Osteocyte (in vitro differentiated cells): ENCODE measurements at regions not wholly inside any gene's neighbourhood (a gene's known extent, or its start where the extent isn't known, plus 50 kb on each side); places are given as distances from the start of the nearest gene placed in this dataset.
"Not testable (repeated sequence)": the region's sequence is repeated elsewhere in the genome, so short reads cannot be mapped to it uniquely, and the experiment has no call there.

ENCODE experiments used
- DNase-seq: peaks from one replicate; pipeline ENCODE4 v3.0.0; 2021; ENCODE audit warnings: mixed read lengths; ENCODE audit not compliant: unreplicated experiment; ENCODE audit errors: extremely low spot score
- H3K27ac Mint-ChIP-seq: one replicate; pipeline ENCODE4 v1.8.0; 2021; ENCODE audit warnings: mild to moderate bottlenecking, mixed read lengths; ENCODE audit not compliant: unreplicated experiment
- H3K27me3 Mint-ChIP-seq: one replicate; pipeline ENCODE4 v1.8.0; 2021; ENCODE audit warnings: mixed read lengths; ENCODE audit not compliant: unreplicated experiment
- H3K36me3 Mint-ChIP-seq: one replicate; pipeline ENCODE4 v1.8.0; 2021; ENCODE audit warnings: mixed read lengths; ENCODE audit not compliant: unreplicated experiment
- H3K4me1 Mint-ChIP-seq: one replicate; pipeline ENCODE4 v1.8.0; 2021; ENCODE audit warnings: mixed read lengths; ENCODE audit not compliant: unreplicated experiment
- H3K4me3 Mint-ChIP-seq: one replicate; pipeline ENCODE4 v1.8.0; 2021; ENCODE audit warnings: mild to moderate bottlenecking, moderate library complexity, mixed read lengths; ENCODE audit not compliant: unreplicated experiment
- H3K9me3 Mint-ChIP-seq: one replicate; pipeline ENCODE4 v1.8.0; 2021; ENCODE audit warnings: mixed read lengths; ENCODE audit not compliant: unreplicated experiment
- TF ChIP-seq, protein P1 (sequence below): fragments of 200-600 bp; sonication (generic); IDR thresholded peaks from 2 replicates; pipeline ENCODE4 v1.5.0; 2021; ENCODE audit warnings: antibody characterized with exemption, mild to moderate bottlenecking, moderate library complexity

DNA sequence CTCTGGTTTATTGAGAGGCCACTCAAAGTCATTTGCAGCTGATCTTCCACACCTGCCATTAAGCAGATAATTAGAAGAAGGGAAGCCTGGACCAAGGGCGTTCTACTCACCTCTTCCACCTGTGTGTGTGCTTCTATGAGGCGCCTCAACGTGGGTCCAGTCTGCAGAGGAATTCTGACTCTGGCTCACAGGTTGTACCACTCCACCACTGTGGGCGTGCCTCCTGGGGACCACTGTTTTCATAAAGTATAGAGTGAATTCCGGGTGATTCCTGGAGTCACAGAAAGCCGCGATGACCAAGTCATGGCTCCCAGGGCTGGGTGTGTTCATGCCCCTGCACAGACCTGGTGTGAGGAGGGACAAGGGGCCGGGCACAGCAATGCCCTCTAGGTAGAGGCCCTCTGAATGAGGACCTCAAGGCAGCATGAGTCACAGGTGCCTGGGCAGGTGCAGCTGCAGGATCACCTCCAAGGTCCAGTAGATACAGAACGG, 408.3 kb upstream of the MGMT start:
- H3K27ac Mint-ChIP-seq = no peak overlapping the region
- H3K9me3 Mint-ChIP-seq = no peaks in the 10 kb centered on the region
- no peaks in the 10 kb centered on the region for H3K27me3 Mint-ChIP-seq
- no peaks in the 10 kb centered on the region for H3K36me3 Mint-ChIP-seq
- no peak overlapping the region for H3K4me3 Mint-ChIP-seq
- DNase-seq = peak; percentile 77
- TF ChIP-seq, protein P1, sequence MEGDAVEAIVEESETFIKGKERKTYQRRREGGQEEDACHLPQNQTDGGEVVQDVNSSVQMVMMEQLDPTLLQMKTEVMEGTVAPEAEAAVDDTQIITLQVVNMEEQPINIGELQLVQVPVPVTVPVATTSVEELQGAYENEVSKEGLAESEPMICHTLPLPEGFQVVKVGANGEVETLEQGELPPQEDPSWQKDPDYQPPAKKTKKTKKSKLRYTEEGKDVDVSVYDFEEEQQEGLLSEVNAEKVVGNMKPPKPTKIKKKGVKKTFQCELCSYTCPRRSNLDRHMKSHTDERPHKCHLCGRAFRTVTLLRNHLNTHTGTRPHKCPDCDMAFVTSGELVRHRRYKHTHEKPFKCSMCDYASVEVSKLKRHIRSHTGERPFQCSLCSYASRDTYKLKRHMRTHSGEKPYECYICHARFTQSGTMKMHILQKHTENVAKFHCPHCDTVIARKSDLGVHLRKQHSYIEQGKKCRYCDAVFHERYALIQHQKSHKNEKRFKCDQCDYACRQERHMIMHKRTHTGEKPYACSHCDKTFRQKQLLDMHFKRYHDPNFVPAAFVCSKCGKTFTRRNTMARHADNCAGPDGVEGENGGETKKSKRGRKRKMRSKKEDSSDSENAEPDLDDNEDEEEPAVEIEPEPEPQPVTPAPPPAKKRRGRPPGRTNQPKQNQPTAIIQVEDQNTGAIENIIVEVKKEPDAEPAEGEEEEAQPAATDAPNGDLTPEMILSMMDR = no peak
- H3K4me1 Mint-ChIP-seq = no peaks in the 10 kb centered on the region

- no peaks in the 10 kb centered on the region for H3K4me1 Mint-ChIP-seq
These were observed 407.1 kb upstream of the MGMT start for GRCh38 chr10:129059977-129060376.

GRCh38 chr10:129063212-129063611, 403.8 kb upstream of the MGMT start:
- peak; percentile 10 for DNase-seq
- Mint-ChIP-seq H3K36me3 (no peaks in the 10 kb centered on the region), H3K4me1 (no peaks in the 10 kb centered on the region), H3K9me3 (peaks cover 4% of the 10 kb centered on the region), H3K27ac (no peak overlapping the region), H3K27me3 (no peaks in the 10 kb centered on the region), H3K4me3 (no peak overlapping the region)
- TF ChIP-seq, protein P1 = no peak

More at GRCh38 chr10:129059977-129060376, 407.1 kb upstream of the MGMT start:
- no peaks in the 10 kb centered on the region for H3K9me3 Mint-ChIP-seq
- no peak overlapping the region for H3K27ac Mint-ChIP-seq
- H3K4me3 Mint-ChIP-seq = no peak overlapping the region
- peak; percentile 65 for DNase-seq
- TF ChIP-seq, protein P1 = no peak
- no peaks in the 10 kb centered on the region for H3K27me3 Mint-ChIP-seq
- H3K36me3 Mint-ChIP-seq = no peaks in the 10 kb centered on the region

DNA sequence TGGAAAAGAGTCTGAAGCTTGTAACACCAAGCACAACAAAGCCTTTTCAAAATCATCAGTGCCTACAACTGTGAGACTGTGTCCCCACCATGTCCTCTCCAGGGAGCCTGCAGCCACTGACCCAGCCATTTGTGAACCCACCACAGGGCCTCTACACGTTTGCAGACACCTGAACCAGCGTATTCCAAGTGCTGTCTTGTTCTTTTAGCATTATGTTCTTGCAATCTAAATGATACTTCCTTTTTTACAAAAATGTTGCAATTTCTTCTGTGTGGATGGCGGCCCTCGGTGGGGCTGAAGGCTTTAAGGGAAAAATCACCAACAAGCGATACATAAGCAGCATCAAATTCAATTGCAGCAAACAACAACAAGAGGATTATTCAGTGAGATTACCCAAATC, 403.2 kb upstream of the MGMT start:
- TF ChIP-seq, protein P1 = no peak
- H3K4me3 Mint-ChIP-seq = no peak overlapping the region
- H3K27ac Mint-ChIP-seq = no peak overlapping the region
- no peaks in the 10 kb centered on the region for H3K36me3 Mint-ChIP-seq
- H3K9me3 Mint-ChIP-seq = peaks cover 4% of the 10 kb centered on the region
- DNase-seq = no peak
- no peaks in the 10 kb centered on the region for H3K27me3 Mint-ChIP-seq
- no peaks in the 10 kb centered on the region for H3K4me1 Mint-ChIP-seq

DNA sequence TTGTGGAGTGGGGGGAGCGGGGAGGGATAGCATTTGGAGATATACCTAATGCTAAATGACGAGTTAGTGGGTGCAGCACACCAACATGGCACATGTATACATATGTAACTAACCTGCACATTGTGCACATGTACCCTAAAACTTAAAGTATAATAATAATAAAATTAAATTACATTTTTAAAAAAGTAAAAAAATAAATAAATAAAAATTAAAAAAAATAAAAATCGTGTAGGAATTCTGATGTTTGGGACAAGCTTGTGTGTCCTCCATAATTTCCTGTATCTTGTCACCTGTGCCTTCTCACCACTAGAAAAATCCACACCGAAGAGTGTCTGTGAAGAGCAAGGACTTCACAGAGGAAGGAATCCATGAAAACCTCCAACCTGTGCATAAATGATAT, 400.5 kb upstream of the MGMT start:
- H3K9me3 Mint-ChIP-seq, H3K4me1 Mint-ChIP-seq, DNase-seq, H3K27me3 Mint-ChIP-seq, H3K4me3 Mint-ChIP-seq, H3K27ac Mint-ChIP-seq, H3K36me3 Mint-ChIP-seq: not testable (repeated sequence)

- H3K4me3 Mint-ChIP-seq, DNase-seq, H3K27ac Mint-ChIP-seq, H3K4me1 Mint-ChIP-seq, H3K27me3 Mint-ChIP-seq, H3K36me3 Mint-ChIP-seq: not testable (repeated sequence)
- peaks cover 11% of the 10 kb centered on the region for H3K9me3 Mint-ChIP-seq
These were observed 395.6 kb upstream of the MGMT start for GRCh38 chr10:129071411-129071810.
